ENCODE measurements at regions not wholly inside any gene's neighbourhood (a gene's known extent, or its start where the extent isn't known, plus 50 kb on each side); places are given as distances from the start of the nearest gene placed in this dataset.

DNA sequence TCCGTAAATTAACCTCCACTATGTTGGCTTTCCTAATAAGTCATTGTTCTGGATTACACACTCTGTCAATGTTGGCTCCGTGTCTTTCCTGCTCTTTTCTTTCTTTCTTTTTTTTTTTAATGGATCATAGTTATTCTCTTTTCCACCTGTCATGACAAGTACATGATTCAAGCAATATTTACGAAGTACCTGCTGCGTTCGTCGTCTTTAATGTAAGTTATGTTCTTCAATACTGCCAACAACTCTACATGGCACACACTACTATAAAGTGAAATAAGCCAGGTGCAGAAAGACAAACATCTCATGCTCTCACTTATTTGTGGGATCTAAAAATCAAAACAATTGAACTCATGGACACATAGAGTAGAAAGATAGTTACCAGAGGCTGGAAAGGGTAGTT, 239.1 kb downstream of the SCG2 start:
- Mint-ChIP-seq H3K4me1 (no peaks in the 10 kb centered on the region), H3K27ac (no peak overlapping the region), H3K27me3 (ENCODE audit: low read depth) (no peaks in the 10 kb centered on the region), H3K36me3 (ENCODE audit: low read depth) (no peaks in the 10 kb centered on the region), H3K4me3 (no peak overlapping the region), H3K9me3 (no peaks in the 10 kb centered on the region)
- TF ChIP-seq, protein P1, sequence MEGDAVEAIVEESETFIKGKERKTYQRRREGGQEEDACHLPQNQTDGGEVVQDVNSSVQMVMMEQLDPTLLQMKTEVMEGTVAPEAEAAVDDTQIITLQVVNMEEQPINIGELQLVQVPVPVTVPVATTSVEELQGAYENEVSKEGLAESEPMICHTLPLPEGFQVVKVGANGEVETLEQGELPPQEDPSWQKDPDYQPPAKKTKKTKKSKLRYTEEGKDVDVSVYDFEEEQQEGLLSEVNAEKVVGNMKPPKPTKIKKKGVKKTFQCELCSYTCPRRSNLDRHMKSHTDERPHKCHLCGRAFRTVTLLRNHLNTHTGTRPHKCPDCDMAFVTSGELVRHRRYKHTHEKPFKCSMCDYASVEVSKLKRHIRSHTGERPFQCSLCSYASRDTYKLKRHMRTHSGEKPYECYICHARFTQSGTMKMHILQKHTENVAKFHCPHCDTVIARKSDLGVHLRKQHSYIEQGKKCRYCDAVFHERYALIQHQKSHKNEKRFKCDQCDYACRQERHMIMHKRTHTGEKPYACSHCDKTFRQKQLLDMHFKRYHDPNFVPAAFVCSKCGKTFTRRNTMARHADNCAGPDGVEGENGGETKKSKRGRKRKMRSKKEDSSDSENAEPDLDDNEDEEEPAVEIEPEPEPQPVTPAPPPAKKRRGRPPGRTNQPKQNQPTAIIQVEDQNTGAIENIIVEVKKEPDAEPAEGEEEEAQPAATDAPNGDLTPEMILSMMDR (IDR thresholded peaks at IDR 0.05; ENCODE audit: unreplicated experiment in 3 of 3), result no peak

- no peaks in the 10 kb centered on the region for H3K27me3 Mint-ChIP-seq (ENCODE audit: low read depth)
- H3K4me1 Mint-ChIP-seq, result no peaks in the 10 kb centered on the region
- TF ChIP-seq, protein P1 (IDR thresholded peaks at IDR 0.05; ENCODE audit: unreplicated experiment in 3 of 3), result no peak
These were observed 236.9 kb downstream of the SCG2 start for GRCh38 chr2:223365158-223365679.

DNA sequence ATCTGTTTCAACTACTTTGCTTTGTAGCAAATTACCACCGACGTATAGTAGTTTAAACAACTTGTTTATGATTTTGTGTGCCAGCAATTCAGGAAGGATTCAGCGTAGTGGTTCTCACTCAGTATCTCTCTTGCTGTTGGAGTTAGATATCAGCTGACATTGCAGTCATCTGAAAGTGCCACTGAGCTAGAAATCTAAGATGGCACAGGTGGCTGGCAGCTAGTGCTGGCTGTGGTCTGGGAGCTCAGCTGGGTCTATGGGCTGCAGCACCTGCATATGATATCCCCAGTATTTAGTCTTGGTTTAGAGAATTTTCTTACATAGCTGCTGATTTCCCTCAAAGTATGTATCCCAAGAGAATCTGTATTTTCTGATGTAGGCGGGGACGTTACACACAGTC, 235.6 kb downstream of the SCG2 start:
- no peak overlapping the region for H3K4me3 Mint-ChIP-seq
- H3K36me3 Mint-ChIP-seq (ENCODE audit: low read depth), result no peaks in the 10 kb centered on the region
- H3K27me3 Mint-ChIP-seq (ENCODE audit: low read depth), result peaks cover under 1% of the 10 kb centered on the region
- H3K9me3 Mint-ChIP-seq, result no peaks in the 10 kb centered on the region
- H3K27ac Mint-ChIP-seq, result no peak overlapping the region
- TF ChIP-seq, protein P1 (IDR thresholded peaks at IDR 0.05; ENCODE audit: unreplicated experiment in 3 of 3), result no peak
- H3K4me1 Mint-ChIP-seq, result no peaks in the 10 kb centered on the region

More at GRCh38 chr2:223365158-223365679, 236.9 kb downstream of the SCG2 start:
- Mint-ChIP-seq H3K4me3 (no peak overlapping the region), H3K27ac (no peak overlapping the region), H3K9me3 (no peaks in the 10 kb centered on the region), H3K36me3 (ENCODE audit: low read depth) (no peaks in the 10 kb centered on the region)

DNA sequence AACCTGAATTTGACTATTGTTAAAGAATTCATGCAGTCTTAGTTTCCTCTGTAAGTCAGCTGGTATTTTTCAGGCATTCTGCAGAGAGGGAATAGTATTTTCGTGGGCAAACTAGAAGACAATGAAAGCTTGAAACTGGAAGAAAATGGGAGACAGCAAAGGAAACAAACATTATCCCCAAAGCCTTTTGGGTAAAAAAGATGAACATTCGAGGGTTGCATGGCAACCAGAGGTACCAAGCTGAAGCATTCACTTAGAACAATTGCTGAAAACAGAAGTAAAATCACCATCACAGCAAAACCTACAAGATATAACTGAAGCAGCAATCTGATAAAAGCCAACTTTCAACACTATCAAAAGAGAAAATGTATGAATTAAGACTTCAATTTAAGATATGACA, 233.7 kb downstream of the SCG2 start:
- no peak overlapping the region for H3K27ac Mint-ChIP-seq
- TF ChIP-seq, protein P1 (IDR thresholded peaks at IDR 0.05; ENCODE audit: unreplicated experiment in 3 of 3), result no peak
- H3K9me3 Mint-ChIP-seq, result peaks cover 3% of the 10 kb centered on the region
- H3K36me3 Mint-ChIP-seq (ENCODE audit: low read depth), result no peaks in the 10 kb centered on the region
- H3K27me3 Mint-ChIP-seq (ENCODE audit: low read depth), result peaks cover 3% of the 10 kb centered on the region
- H3K4me1 Mint-ChIP-seq, result no peaks in the 10 kb centered on the region
- no peak overlapping the region for H3K4me3 Mint-ChIP-seq

GRCh38 chr2:223369889-223370288, 232.3 kb downstream of the SCG2 start:
- Mint-ChIP-seq H3K4me1 (no peaks in the 10 kb centered on the region), H3K27me3 (ENCODE audit: low read depth) (peaks cover 3% of the 10 kb centered on the region), H3K36me3 (ENCODE audit: low read depth) (no peaks in the 10 kb centered on the region), H3K9me3 (peaks cover 3% of the 10 kb centered on the region), H3K4me3 (no peak overlapping the region), H3K27ac (no peak overlapping the region)
- TF ChIP-seq, protein P1 (IDR thresholded peaks at IDR 0.05; ENCODE audit: unreplicated experiment in 3 of 3), result no peak

GRCh38 chr2:223383315-223383714, 218.8 kb downstream of the SCG2 start:
- Mint-ChIP-seq H3K27me3 (ENCODE audit: low read depth) (peaks cover 5% of the 10 kb centered on the region), H3K27ac (no peak overlapping the region), H3K36me3 (ENCODE audit: low read depth) (no peaks in the 10 kb centered on the region), H3K9me3 (peaks cover 4% of the 10 kb centered on the region), H3K4me3 (no peak overlapping the region), H3K4me1 (no peaks in the 10 kb centered on the region)
- TF ChIP-seq, protein P1 (IDR thresholded peaks at IDR 0.05; ENCODE audit: unreplicated experiment in 3 of 3), result no peak

All from nephron (organoid).